ENCODE measurements at regions not wholly inside any gene's neighbourhood (a gene's known extent, or its start where the extent isn't known, plus 50 kb on each side); places are given as distances from the start of the nearest gene placed in this dataset.
"Not testable (repeated sequence)": the region's sequence is repeated elsewhere in the genome, so short reads cannot be mapped to it uniquely, and the experiment has no call there.

DNA sequence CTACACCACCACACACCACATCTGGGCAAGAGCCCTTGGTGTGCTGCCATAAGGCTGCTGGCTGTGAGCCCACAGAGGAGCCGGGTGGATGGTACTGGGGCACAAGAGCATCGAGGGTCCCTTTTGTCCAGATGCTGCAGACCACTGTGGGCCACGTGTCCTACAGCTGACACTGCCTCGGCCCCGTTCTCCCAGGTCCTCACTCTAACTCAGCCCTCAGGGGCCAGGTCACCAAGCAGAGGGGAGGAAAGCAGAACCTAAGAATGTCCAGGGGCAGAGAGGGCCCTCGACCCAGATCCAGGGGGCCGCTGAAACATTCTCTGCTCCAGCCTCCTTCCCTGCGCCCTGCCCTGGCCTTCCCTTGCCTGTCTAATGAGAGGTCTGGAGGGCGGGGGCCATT is 91.7 kb upstream of the ASB18 start:
- no peak for TF ChIP-seq CTCF (IDR thresholded peaks at IDR 0.05; ENCODE audit: insufficient read depth, low read length, poor library complexity, severe bottlenecking)
- no peak for TF ChIP-seq EZH2phosphoT487 (conservative IDR thresholded peaks at IDR 0.05; ENCODE audit: low read length)
- no peaks in the 10 kb centered on the region for H3K27me3 ChIP-seq (ENCODE audit: low read length)
- no peaks in the 10 kb centered on the region for H4K20me1 ChIP-seq (ENCODE audit: low read depth, low read length)
- H3K9me2 ChIP-seq (replicated peaks; ENCODE audit: insufficient read depth, low read length), result no peaks in the 10 kb centered on the region
- no peaks in the 10 kb centered on the region for H3F3A ChIP-seq (ENCODE audit: insufficient read depth)
- no peak overlapping the region for H3K4me3 ChIP-seq (ENCODE audit: insufficient read depth, low read length, poor library complexity, severe bottlenecking)
- H3K36me3 ChIP-seq (ENCODE audit: low read length), result no peaks in the 10 kb centered on the region
- H3K4me2 ChIP-seq (ENCODE audit: low read depth, low read length, poor library complexity, severe bottlenecking), result no peak overlapping the region
- no peaks in the 10 kb centered on the region for H3K9me3 ChIP-seq (ENCODE audit: insufficient read depth, low read length)
- no peak overlapping the region for H2AFZ ChIP-seq (ENCODE audit: low read depth, low read length, severe bottlenecking)
- no peaks in the 10 kb centered on the region for H3K79me2 ChIP-seq (ENCODE audit: insufficient read depth, low read length)
- no peak overlapping the region for H3K9ac ChIP-seq (ENCODE audit: low read length)
- H3K27ac ChIP-seq (ENCODE audit: low read depth, low read length), result no peak overlapping the region

DNA sequence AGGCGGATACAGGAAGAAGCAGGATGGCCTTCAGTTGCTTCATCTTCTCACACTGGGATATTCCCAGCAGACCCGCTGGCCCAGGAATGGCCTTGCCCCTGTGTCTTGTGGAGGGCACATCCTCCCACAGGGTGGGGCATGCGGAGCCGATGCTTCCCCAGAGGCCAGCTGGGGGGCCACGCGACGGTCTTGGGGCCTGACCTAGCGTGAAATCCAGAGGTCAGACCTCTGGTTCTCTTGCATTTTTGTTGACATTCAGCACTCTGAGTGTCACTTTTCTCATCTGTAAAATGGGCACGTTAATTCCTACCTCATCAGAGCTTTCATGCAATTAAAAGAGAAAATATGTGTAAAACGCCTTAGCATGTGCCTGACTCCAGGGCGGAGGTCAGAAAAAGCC is 92.1 kb upstream of the ASB18 start:
- not testable (repeated sequence) for H3K9me2 ChIP-seq (replicated peaks; ENCODE audit: insufficient read depth, low read length); H3K9ac ChIP-seq (ENCODE audit: low read length); H3K27me3 ChIP-seq (ENCODE audit: low read length)

DNA sequence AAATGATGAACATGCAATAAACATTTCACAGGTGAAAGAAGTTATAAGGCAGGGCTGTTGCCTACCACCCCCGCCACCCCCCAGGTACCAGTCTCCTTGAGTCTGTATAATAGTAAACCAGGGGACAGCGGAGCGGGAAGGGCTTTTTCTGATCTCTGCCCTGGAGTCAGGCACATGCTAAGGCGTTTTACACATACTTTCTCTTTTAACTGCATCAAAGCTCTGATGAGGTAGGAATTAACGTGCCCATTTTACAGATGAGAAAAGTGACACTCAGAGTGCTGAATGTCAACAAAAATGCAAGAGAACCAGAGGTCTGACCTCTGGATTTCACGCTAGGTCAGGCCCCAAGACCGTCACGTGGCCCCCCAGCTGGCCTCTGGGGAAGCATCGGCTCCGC is 94.3 kb upstream of the ASB18 start:
- not testable (repeated sequence) for H2AFZ ChIP-seq (ENCODE audit: low read depth, low read length, severe bottlenecking); H3K27ac ChIP-seq (ENCODE audit: low read depth, low read length); H3K9me2 ChIP-seq (replicated peaks; ENCODE audit: insufficient read depth, low read length); H3K27me3 ChIP-seq (ENCODE audit: low read length); H4K20me1 ChIP-seq (ENCODE audit: low read depth, low read length); H3K4me2 ChIP-seq (ENCODE audit: low read depth, low read length, poor library complexity, severe bottlenecking); H3K9me3 ChIP-seq (ENCODE audit: insufficient read depth, low read length); H3K9ac ChIP-seq (ENCODE audit: low read length); H3K4me3 ChIP-seq (ENCODE audit: insufficient read depth, low read length, poor library complexity, severe bottlenecking); H3F3A ChIP-seq (ENCODE audit: insufficient read depth); H3K79me2 ChIP-seq (ENCODE audit: insufficient read depth, low read length); H3K36me3 ChIP-seq (ENCODE audit: low read length)

More for the DNA sequence above, 92.1 kb upstream of the ASB18 start:
- not testable (repeated sequence) for H3K27ac ChIP-seq (ENCODE audit: low read depth, low read length); H3K4me2 ChIP-seq (ENCODE audit: low read depth, low read length, poor library complexity, severe bottlenecking); H3F3A ChIP-seq (ENCODE audit: insufficient read depth); H3K79me2 ChIP-seq (ENCODE audit: insufficient read depth, low read length); H3K9me3 ChIP-seq (ENCODE audit: insufficient read depth, low read length); H3K36me3 ChIP-seq (ENCODE audit: low read length); H3K4me3 ChIP-seq (ENCODE audit: insufficient read depth, low read length, poor library complexity, severe bottlenecking); H4K20me1 ChIP-seq (ENCODE audit: low read depth, low read length); H2AFZ ChIP-seq (ENCODE audit: low read depth, low read length, severe bottlenecking)

DNA sequence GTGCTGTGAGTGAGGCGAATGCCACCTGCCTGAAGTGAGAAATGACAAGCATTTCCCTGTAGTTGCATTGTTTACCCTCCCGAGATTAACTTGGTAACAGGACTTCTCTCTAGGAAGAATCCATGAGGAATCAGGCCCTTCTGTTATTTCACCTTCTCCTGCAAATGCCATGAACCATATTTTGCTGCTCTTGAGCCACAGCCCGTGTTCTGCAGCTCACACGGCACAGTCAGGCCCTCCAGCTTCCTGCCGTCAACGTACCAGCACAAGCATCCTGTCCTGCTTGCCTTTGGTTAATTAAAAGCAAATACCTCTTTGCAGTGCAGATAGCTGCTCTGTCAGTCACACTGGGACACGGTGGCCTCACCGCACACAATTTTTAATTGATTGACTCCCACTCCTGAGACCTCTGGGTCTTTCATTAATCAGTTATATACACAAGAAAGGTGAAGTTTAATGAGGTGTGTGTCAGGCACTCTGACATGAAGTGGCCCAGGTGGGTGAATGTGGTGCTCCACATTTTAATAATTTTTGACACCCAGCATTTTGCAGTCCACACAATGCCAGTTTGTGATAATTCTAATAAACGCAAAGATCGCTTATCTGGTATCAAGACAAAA is 95.3 kb upstream of the ASB18 start:
- Histone ChIP-seq H3F3A (ENCODE audit: insufficient read depth) (no peaks in the 10 kb centered on the region), H3K27me3 (ENCODE audit: low read length) (no peaks in the 10 kb centered on the region), H2AFZ (ENCODE audit: low read depth, low read length, severe bottlenecking) (no peak overlapping the region), H4K20me1 (ENCODE audit: low read depth, low read length) (no peaks in the 10 kb centered on the region), H3K9me2 (replicated peaks; ENCODE audit: insufficient read depth, low read length) (no peaks in the 10 kb centered on the region), H3K9me3 (ENCODE audit: insufficient read depth, low read length) (no peaks in the 10 kb centered on the region), H3K36me3 (ENCODE audit: low read length) (no peaks in the 10 kb centered on the region), H3K4me3 (ENCODE audit: insufficient read depth, low read length, poor library complexity, severe bottlenecking) (no peak overlapping the region), H3K27ac (ENCODE audit: low read depth, low read length) (no peak overlapping the region), H3K79me2 (ENCODE audit: insufficient read depth, low read length) (no peaks in the 10 kb centered on the region), H3K4me2 (ENCODE audit: low read depth, low read length, poor library complexity, severe bottlenecking) (no peak overlapping the region), H3K9ac (ENCODE audit: low read length) (no peak overlapping the region)
- TF ChIP-seq CTCF (IDR thresholded peaks at IDR 0.05; ENCODE audit: insufficient read depth, low read length, poor library complexity, severe bottlenecking), result no peak
- no peak for TF ChIP-seq EZH2phosphoT487 (conservative IDR thresholded peaks at IDR 0.05; ENCODE audit: low read length)
